Keratinocyte (primary cell): ENCODE measurements at regions not wholly inside any gene's neighbourhood (a gene's known extent, or its start where the extent isn't known, plus 50 kb on each side); places are given as distances from the start of the nearest gene placed in this dataset.

ENCODE experiments used
- DNase-seq: peaks from one replicate; pipeline ENCODE4 v3.0.0-alpha.2; 2011; ENCODE audit warnings: low read depth, missing footprints, low spot score
- FAIRE-seq: peaks from 2 replicates; lab custom pipeline; 2011; peaks lifted over from hg19 to GRCh38; lab: Jason Lieb, UNC
- H2AFZ ChIP-seq: 2 replicates; pipeline ENCODE4 v1.6.0; 2012; ENCODE audit warnings: low read length, control low read depth, inconsistent platforms; ENCODE audit not compliant: control insufficient read depth
- H3K27ac ChIP-seq: 2 replicates; pipeline ENCODE4 v1.5.1; 2011; ENCODE audit warnings: low read length; ENCODE audit not compliant: control insufficient read depth, insufficient read depth
- H3K27me3 ChIP-seq: 3 replicates; pipeline ENCODE4 v1.6.0; 2011; ENCODE audit warnings: low read length; ENCODE audit not compliant: control insufficient read depth, insufficient read depth; ENCODE audit errors: extremely low read depth
- H3K36me3 ChIP-seq, 2 experiments: 2 replicates in 1 of 2; 3 replicates in 1 of 2; pipeline ENCODE4 v1.5.1; 2011; ENCODE audit warnings: low read length in 2 of 2, mild to moderate bottlenecking in 1 of 2; ENCODE audit not compliant: control insufficient read depth in 2 of 2, insufficient read depth in 2 of 2; ENCODE audit errors: extremely low read depth in 1 of 2
- H3K4me1 ChIP-seq: 3 replicates; pipeline ENCODE4 v1.5.1; 2011; ENCODE audit warnings: low read length; ENCODE audit not compliant: control insufficient read depth, insufficient read depth; ENCODE audit errors: extremely low read depth
- H3K4me2 ChIP-seq: 3 replicates; pipeline ENCODE4 v1.6.0; 2011; ENCODE audit warnings: low read depth, low read length; ENCODE audit not compliant: control insufficient read depth, insufficient read depth; ENCODE audit errors: extremely low read depth
- H3K4me3 ChIP-seq, 3 experiments: fragments of 200-600 bp in 1 of 3; sonication (generic) in 1 of 3; 2 replicates in 2 of 3; 3 replicates in 1 of 3; pipeline ENCODE4 v1.5.1; 2011 to 2016; ENCODE audit warnings: low read length in 3 of 3, mild to moderate bottlenecking in 3 of 3, control low read depth in 2 of 3, inconsistent platforms in 1 of 3, low read depth in 1 of 3, mixed read lengths in 1 of 3, mixed run types in 1 of 3, moderate library complexity in 1 of 3; ENCODE audit not compliant: control insufficient read depth in 2 of 3, insufficient read depth in 2 of 3; ENCODE audit errors: extremely low read depth in 1 of 3
- H3K79me2 ChIP-seq: 2 replicates; pipeline ENCODE4 v1.6.0; 2012; ENCODE audit warnings: low read length; ENCODE audit not compliant: control insufficient read depth, insufficient read depth
- H3K9ac ChIP-seq: 3 replicates; pipeline ENCODE4 v1.6.0; 2011; ENCODE audit warnings: low read length; ENCODE audit not compliant: control insufficient read depth, insufficient read depth; ENCODE audit errors: extremely low read depth
- H3K9me1 ChIP-seq: 3 replicates; pipeline ENCODE4 v1.6.0; 2011; ENCODE audit warnings: low read length; ENCODE audit not compliant: control insufficient read depth, insufficient read depth; ENCODE audit errors: extremely low read depth
- H3K9me3 ChIP-seq: 2 replicates; pipeline ENCODE4 v1.5.1; 2012; ENCODE audit warnings: low read depth, low read length; ENCODE audit not compliant: control insufficient read depth
- H4K20me1 ChIP-seq: 3 replicates; pipeline ENCODE4 v1.6.0; 2011; ENCODE audit warnings: low read length; ENCODE audit not compliant: control insufficient read depth, insufficient read depth; ENCODE audit errors: extremely low read depth
- EZH2 ChIP-seq: IDR thresholded peaks from one replicate; pipeline ENCODE4 v1.6.1; 2012; ENCODE audit warnings: inconsistent platforms, mild to moderate bottlenecking, low read length, moderate library complexity
- dilution Hi-C: fragments of 300-500 bp; cut with MboI; formaldehyde crosslinking; loops from one replicate; pipeline ENCODE4 v1.7.0; 2020; ENCODE audit warnings: low sequenced_read_pairs; ENCODE audit not compliant: extremely low pct_ligation_motif_present
- TF ChIP-seq, protein P1 (sequence below), 3 experiments: IDR thresholded peaks in 1 of 3; conservative IDR thresholded peaks in 1 of 3; optimal IDR thresholded peaks in 1 of 3; 2 replicates in 2 of 3; 3 replicates in 1 of 3; pipeline versions ENCODE3 to v1.5.1; 2011; ENCODE audit warnings: low read length in 3 of 3, mild to moderate bottlenecking in 3 of 3, moderate library complexity in 2 of 3, control low read depth in 1 of 3, inconsistent platforms in 1 of 3; ENCODE audit not compliant: insufficient read depth in 2 of 3; ENCODE audit errors: extremely low read depth in 1 of 3

GRCh38 chr3:187935623-187936156 is 190.4 kb upstream of the BCL6 start:
- Histone ChIP-seq H3K4me1 (no peaks in the 10 kb centered on the region), H3K9ac (no peak overlapping the region), H4K20me1 (no peaks in the 10 kb centered on the region), H3K36me3 (no peaks in the 10 kb centered on the region), H3K27me3 (no peaks in the 10 kb centered on the region), H3K9me1 (no peaks in the 10 kb centered on the region), H3K9me3 (no peaks in the 10 kb centered on the region), H3K79me2 (no peaks in the 10 kb centered on the region), H3K27ac (no peak overlapping the region), H2AFZ (no peak overlapping the region), H3K4me3 (no peak overlapping the region), H3K4me2 (no peak overlapping the region)
- no peak for DNase-seq
- no peak for FAIRE-seq
- dilution Hi-C loops: no loop called here
- TF ChIP-seq EZH2: no peak
- TF ChIP-seq, protein P1, sequence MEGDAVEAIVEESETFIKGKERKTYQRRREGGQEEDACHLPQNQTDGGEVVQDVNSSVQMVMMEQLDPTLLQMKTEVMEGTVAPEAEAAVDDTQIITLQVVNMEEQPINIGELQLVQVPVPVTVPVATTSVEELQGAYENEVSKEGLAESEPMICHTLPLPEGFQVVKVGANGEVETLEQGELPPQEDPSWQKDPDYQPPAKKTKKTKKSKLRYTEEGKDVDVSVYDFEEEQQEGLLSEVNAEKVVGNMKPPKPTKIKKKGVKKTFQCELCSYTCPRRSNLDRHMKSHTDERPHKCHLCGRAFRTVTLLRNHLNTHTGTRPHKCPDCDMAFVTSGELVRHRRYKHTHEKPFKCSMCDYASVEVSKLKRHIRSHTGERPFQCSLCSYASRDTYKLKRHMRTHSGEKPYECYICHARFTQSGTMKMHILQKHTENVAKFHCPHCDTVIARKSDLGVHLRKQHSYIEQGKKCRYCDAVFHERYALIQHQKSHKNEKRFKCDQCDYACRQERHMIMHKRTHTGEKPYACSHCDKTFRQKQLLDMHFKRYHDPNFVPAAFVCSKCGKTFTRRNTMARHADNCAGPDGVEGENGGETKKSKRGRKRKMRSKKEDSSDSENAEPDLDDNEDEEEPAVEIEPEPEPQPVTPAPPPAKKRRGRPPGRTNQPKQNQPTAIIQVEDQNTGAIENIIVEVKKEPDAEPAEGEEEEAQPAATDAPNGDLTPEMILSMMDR (optimal IDR thresholded peaks at IDR 0.05 in 1 of 3, IDR thresholded peaks at IDR 0.05 in 1 of 3, conservative IDR thresholded peaks at IDR 0.05 in 1 of 3; ENCODE audit: extremely low read depth in 1 of 3, insufficient read depth in 2 of 3, low read length in 3 of 3): no peak

DNA sequence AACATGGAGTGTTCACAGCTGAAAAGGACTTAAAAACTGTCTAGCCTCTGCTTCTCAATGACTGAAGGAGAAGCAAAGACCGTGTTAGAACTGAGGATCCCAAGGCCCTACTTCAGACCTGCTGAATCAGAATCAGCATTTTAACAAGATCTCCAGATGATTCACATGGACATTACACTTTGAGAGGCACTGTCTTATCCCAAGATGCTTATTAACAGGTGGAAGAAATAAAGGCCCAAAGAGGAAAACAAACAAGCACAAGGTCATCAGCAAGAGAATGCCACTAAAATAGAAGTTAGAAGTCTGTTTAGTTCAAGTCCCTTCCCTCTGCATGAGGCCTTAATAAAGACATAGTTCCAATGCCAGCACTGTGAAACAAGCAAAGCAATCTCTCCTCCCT is 191.4 kb upstream of the BCL6 start:
- Histone ChIP-seq H3K27me3 (no peaks in the 10 kb centered on the region), H3K4me1 (no peaks in the 10 kb centered on the region), H3K4me2 (no peak overlapping the region), H2AFZ (no peak overlapping the region), H3K79me2 (no peaks in the 10 kb centered on the region), H3K9me1 (no peaks in the 10 kb centered on the region), H3K9me3 (no peaks in the 10 kb centered on the region), H3K36me3 (no peaks in the 10 kb centered on the region), H4K20me1 (no peaks in the 10 kb centered on the region), H3K27ac (no peak overlapping the region), H3K4me3 (no peak overlapping the region), H3K9ac (no peak overlapping the region)
- FAIRE-seq (no peak), DNase-seq (no peak)
- dilution Hi-C loops: no loop called here
- no peak for TF ChIP-seq EZH2
- TF ChIP-seq, protein P1 (optimal IDR thresholded peaks at IDR 0.05 in 1 of 3, IDR thresholded peaks at IDR 0.05 in 1 of 3, conservative IDR thresholded peaks at IDR 0.05 in 1 of 3; ENCODE audit: extremely low read depth in 1 of 3, insufficient read depth in 2 of 3, low read length in 3 of 3): no peak
